ENCODE measurements at regions not wholly inside any gene's neighbourhood (a gene's known extent, or its start where the extent isn't known, plus 50 kb on each side); places are given as distances from the start of the nearest gene placed in this dataset.

DNA sequence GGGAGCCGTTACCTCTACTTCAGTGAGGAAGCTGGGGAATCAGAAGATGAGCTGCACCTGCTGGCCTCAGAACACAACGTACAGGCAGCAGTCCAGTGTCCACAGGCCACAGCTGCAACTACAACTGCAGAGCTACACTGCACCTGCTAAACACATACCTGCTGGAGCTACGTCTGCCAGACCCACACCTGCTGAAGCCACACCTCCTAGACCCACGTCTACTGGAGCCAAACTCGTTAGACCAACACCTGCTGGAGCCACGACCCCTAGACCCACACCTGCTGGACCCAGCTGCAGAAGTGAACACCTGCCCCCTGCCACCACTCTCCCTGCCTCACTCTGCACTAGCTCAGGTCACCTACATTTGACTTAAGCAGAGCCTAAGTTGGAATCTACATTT is 169.9 kb downstream of the USP12 start:
- Histone ChIP-seq H3K36me3 (ENCODE audit: insufficient read depth, low read length) (no peaks in the 10 kb centered on the region), H3K4me3 (ENCODE audit: low read depth, low read length) (no peak overlapping the region), H3K27ac (ENCODE audit: low read depth, low read length) (no peak overlapping the region), H2AFZ (ENCODE audit: low read length, unreplicated experiment) (no peak overlapping the region), H3K79me2 (ENCODE audit: control insufficient read depth, insufficient read depth, low read length, unreplicated experiment) (no peaks in the 10 kb centered on the region), H3K4me1 (ENCODE audit: control insufficient read depth, insufficient read depth, low read length, unreplicated experiment) (no peaks in the 10 kb centered on the region), H3K27me3 (ENCODE audit: insufficient read depth, low read length) (peaks cover 10% of the 10 kb centered on the region; the same call in 1 of the 2 replicates)

DNA sequence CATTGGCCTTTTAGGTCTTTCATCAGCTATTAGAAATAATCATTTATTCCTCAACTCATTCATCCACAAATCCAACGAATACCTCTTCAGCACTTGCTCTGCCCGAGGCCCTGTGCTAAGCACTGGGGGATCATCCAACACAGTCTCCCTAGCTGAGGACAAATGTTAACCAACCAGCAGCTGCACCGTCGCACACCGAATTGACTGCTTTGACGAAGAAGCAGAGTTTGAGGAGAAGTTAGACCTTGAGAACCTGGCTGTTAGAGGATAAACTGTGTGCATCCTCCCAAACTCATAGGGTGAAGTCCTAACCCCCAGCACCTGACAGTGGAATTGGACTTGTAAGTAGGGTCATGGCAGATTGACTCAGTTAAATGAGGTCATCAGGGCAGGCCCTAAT is 170.9 kb downstream of the USP12 start:
- H3K27ac ChIP-seq (ENCODE audit: low read depth, low read length), result no peak overlapping the region
- H3K4me3 ChIP-seq (ENCODE audit: low read depth, low read length), result no peak overlapping the region
- H3K4me1 ChIP-seq (ENCODE audit: control insufficient read depth, insufficient read depth, low read length, unreplicated experiment), result no peaks in the 10 kb centered on the region
- peaks cover 20% of the 10 kb centered on the region for H3K27me3 ChIP-seq (ENCODE audit: insufficient read depth, low read length)
- no peaks in the 10 kb centered on the region for H3K79me2 ChIP-seq (ENCODE audit: control insufficient read depth, insufficient read depth, low read length, unreplicated experiment)
- no peak overlapping the region for H2AFZ ChIP-seq (ENCODE audit: low read length, unreplicated experiment)
- H3K36me3 ChIP-seq (ENCODE audit: insufficient read depth, low read length), result no peaks in the 10 kb centered on the region

DNA sequence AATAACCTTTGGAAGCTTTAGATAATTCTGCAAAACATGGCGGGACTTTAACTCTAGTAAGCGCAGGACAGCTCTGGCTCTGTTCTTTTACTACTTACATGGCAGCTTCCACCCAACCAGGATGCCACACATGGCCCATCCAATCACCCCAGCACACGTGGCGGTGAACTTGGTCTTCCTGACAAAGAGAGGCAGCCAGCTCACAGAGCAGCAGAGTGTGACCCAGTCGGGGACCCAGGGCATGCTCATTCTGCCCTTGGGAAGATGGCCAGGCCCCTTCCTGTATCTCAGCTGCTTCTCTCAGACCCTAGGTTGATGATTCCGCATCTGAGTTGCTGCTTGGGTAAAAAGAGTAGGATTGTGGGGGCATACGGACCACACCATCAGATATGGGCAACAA is 172.1 kb downstream of the USP12 start:
- H2AFZ ChIP-seq (ENCODE audit: low read length, unreplicated experiment), result no peak overlapping the region
- peaks cover 29% of the 10 kb centered on the region for H3K27me3 ChIP-seq (ENCODE audit: insufficient read depth, low read length)
- H3K4me3 ChIP-seq (ENCODE audit: low read depth, low read length), result no peak overlapping the region
- H3K27ac ChIP-seq (ENCODE audit: low read depth, low read length), result no peak overlapping the region
- H3K79me2 ChIP-seq (ENCODE audit: control insufficient read depth, insufficient read depth, low read length, unreplicated experiment), result no peaks in the 10 kb centered on the region
- no peaks in the 10 kb centered on the region for H3K36me3 ChIP-seq (ENCODE audit: insufficient read depth, low read length)
- H3K4me1 ChIP-seq (ENCODE audit: control insufficient read depth, insufficient read depth, low read length, unreplicated experiment), result no peaks in the 10 kb centered on the region

DNA sequence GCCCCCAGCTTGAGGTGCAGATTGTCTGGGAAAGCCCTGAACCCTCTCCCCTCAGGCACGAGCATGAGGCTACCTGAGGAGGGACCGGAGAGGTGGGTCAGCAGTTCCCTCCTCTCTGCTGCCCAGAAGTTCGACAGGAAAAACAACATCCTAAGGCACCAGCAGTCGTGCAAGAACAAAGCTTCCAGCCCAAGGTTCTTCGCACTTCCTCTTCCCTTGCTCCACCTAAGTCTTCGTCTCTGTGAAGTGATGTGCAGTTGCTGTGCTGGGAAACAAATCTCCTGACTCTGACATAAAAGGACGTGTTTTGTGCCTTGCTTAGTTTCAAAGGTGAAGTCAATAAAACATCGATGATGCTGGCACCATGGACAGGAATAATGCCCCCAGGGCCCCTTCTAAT is 173.3 kb downstream of the USP12 start:
- H3K4me1 ChIP-seq (ENCODE audit: control insufficient read depth, insufficient read depth, low read length, unreplicated experiment), result no peaks in the 10 kb centered on the region
- no peaks in the 10 kb centered on the region for H3K36me3 ChIP-seq (ENCODE audit: insufficient read depth, low read length)
- no peaks in the 10 kb centered on the region for H3K79me2 ChIP-seq (ENCODE audit: control insufficient read depth, insufficient read depth, low read length, unreplicated experiment)
- no peak overlapping the region for H3K27ac ChIP-seq (ENCODE audit: low read depth, low read length)
- no peak overlapping the region for H3K4me3 ChIP-seq (ENCODE audit: low read depth, low read length)
- peaks cover 29% of the 10 kb centered on the region for H3K27me3 ChIP-seq (ENCODE audit: insufficient read depth, low read length)
- H2AFZ ChIP-seq (ENCODE audit: low read length, unreplicated experiment), result no peak overlapping the region

DNA sequence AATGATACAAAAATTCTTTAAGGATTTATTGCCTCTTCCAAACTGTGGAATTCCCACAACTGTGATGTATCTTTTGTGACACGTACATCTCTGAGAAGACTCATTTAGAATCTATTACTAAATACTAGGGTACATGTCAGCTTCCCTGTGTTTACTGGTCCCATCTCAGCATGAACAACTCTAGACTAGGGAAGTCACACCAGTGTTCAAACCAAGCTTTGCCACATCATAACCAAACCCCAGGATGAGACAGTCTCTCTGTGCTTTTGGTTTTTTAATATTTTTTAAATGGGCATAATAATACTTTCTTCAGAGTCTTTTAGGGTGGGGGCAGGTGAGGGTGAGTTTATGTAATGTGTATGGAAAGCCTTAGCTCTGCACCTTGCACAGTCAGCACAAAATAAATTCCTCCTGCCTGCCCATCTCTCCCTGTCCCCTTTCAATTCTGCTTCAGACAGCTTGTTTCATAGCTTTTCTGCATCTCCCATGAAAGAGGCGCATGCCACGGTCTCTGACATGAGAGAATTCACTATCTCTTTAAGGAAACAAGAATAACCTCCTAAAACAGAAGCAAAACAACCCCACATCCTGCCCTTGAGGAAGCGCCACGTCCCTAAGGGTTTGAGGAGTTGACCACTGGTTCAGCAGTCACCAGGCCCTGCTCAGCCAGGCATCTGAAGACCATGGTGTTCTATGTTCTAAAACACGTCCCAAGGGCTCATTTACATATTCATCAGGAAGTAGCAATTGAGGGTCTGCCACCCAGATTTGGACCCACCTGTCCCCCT is 174.5 kb downstream of the USP12 start:
- Histone ChIP-seq H3K4me1 (ENCODE audit: control insufficient read depth, insufficient read depth, low read length, unreplicated experiment) (no peaks in the 10 kb centered on the region), H3K27ac (ENCODE audit: low read depth, low read length) (no peak overlapping the region), H2AFZ (ENCODE audit: low read length, unreplicated experiment) (no peak overlapping the region), H3K79me2 (ENCODE audit: control insufficient read depth, insufficient read depth, low read length, unreplicated experiment) (no peaks in the 10 kb centered on the region), H3K27me3 (ENCODE audit: insufficient read depth, low read length) (peaks cover 29% of the 10 kb centered on the region), H3K36me3 (ENCODE audit: insufficient read depth, low read length) (no peaks in the 10 kb centered on the region), H3K4me3 (ENCODE audit: low read depth, low read length) (no peak overlapping the region)

DNA sequence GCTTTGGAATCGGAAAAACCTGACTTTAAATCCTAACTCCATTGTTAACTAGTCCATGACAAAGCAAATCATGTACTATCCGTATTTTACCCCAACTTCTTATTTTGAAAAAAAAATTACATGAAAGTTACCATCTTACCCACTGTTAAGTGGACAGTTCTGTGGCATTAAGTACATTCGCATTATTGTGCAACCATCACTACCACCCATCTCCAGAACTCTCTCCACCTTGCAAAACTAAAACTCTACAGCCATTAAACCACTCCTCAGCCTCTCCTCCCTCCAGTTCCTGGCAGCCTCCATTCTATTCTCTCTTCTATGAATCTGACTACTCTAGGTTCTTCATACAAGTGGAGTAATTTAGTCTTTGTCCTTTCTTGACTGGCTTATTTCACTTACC is 176.5 kb downstream of the USP12 start:
- H3K4me1 ChIP-seq (ENCODE audit: control insufficient read depth, insufficient read depth, low read length, unreplicated experiment), result no peaks in the 10 kb centered on the region
- no peak overlapping the region for H3K4me3 ChIP-seq (ENCODE audit: low read depth, low read length)
- H2AFZ ChIP-seq (ENCODE audit: low read length, unreplicated experiment), result no peak overlapping the region
- no peaks in the 10 kb centered on the region for H3K36me3 ChIP-seq (ENCODE audit: insufficient read depth, low read length)
- peaks cover 19% of the 10 kb centered on the region for H3K27me3 ChIP-seq (ENCODE audit: insufficient read depth, low read length)
- H3K79me2 ChIP-seq (ENCODE audit: control insufficient read depth, insufficient read depth, low read length, unreplicated experiment), result no peaks in the 10 kb centered on the region
- H3K27ac ChIP-seq (ENCODE audit: low read depth, low read length), result no peak overlapping the region

DNA sequence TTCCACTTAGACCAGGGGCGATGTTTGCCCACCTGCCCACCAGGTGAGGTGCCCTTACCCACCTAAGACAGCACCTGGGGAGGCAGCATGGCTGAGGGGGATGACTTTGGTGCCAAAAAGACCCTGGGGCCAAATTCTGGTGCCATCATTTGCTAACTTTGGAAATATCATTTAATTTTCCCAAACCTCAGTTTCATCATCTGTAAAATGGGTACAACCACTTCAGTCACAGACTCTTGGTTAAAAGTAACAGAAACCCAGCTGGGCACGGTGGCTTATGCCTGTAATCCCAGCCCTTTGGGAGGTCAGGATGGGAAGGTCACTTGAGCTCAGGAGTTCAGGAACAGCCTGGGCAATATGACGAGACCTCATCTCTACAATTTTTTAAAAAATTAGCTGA is 177.8 kb downstream of the USP12 start:
- no peak overlapping the region for H2AFZ ChIP-seq (ENCODE audit: low read length, unreplicated experiment)
- H3K36me3 ChIP-seq (ENCODE audit: insufficient read depth, low read length), result no peaks in the 10 kb centered on the region
- no peak overlapping the region for H3K4me3 ChIP-seq (ENCODE audit: low read depth, low read length)
- no peak overlapping the region for H3K27ac ChIP-seq (ENCODE audit: low read depth, low read length)
- H3K4me1 ChIP-seq (ENCODE audit: control insufficient read depth, insufficient read depth, low read length, unreplicated experiment), result no peaks in the 10 kb centered on the region
- H3K27me3 ChIP-seq (ENCODE audit: insufficient read depth, low read length), result peaks cover 19% of the 10 kb centered on the region
- H3K79me2 ChIP-seq (ENCODE audit: control insufficient read depth, insufficient read depth, low read length, unreplicated experiment), result no peaks in the 10 kb centered on the region

DNA sequence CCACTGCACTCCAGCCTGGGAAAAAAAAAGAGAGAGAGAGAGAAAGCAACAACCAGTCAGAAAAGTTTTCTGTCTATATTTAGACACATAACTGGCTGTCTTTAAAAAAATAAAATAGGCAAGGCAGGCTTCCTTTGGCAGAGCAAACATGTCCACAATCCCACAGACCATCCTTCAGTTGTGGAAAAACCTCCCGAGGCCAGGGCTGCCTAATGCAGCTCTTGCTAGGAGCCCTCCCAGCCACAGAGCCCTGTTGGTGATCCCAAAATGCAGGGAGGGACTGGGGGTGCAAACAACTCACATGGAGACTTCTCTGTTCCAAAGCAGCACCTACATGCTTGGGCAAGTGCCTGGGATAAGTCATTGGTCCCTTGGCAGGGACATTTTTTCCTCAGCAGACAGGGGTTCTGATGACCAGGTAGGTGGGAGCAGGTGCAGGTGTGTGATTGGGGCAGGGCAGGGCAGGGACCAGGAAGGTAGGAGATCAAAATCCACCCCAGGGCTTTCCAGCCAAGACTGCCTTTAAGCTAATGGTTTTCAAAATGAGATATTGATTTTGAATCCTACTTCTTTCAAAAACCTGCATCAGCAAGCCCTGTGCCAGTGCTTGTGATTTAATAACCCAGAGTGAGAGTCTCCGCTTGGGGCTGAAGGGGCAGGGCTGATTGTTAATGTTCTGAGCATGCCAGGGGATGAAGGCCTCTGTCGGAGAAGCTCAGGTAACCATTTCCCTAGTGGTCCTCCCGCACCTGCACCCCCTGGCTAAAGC is 178.5 kb downstream of the USP12 start:
- no peak overlapping the region for H3K4me3 ChIP-seq (ENCODE audit: low read depth, low read length)
- no peak overlapping the region for H2AFZ ChIP-seq (ENCODE audit: low read length, unreplicated experiment)
- H3K27ac ChIP-seq (ENCODE audit: low read depth, low read length), result no peak overlapping the region
- no peaks in the 10 kb centered on the region for H3K4me1 ChIP-seq (ENCODE audit: control insufficient read depth, insufficient read depth, low read length, unreplicated experiment)
- H3K79me2 ChIP-seq (ENCODE audit: control insufficient read depth, insufficient read depth, low read length, unreplicated experiment), result no peaks in the 10 kb centered on the region
- H3K27me3 ChIP-seq (ENCODE audit: insufficient read depth, low read length), result peaks cover 19% of the 10 kb centered on the region
- no peaks in the 10 kb centered on the region for H3K36me3 ChIP-seq (ENCODE audit: insufficient read depth, low read length)

DNA sequence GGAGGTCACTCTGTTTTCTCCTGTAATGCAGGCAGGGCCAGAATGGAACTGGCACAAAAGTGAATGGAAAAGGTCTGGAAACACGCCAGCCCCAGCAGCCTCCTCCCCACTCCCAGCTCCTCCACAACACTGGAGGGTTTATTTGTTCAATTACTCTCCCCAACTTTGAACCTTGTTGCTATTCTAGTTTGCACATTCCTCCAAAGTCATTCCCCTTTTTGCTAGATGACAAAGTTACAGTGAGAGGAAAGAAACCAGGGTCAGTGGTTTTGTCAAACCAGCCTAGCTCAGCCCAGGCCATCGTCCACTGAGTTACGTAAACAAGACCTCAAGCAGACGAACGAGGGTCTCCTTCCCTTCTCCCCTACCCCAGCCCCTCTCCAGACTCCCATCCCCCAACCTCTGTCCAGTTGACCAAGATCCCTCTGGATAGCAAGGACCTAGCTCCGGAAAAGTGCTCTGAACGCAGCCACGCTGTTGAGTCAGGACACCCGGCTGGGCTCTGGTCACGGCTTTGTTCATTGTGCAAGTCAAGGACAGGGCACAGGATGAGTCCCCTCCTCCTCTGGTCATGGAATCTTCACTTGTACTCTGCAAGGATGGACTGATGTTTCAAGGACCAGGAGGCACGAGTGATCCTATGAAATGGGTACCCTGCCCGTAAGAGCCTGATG is 180.0 kb downstream of the USP12 start:
- Histone ChIP-seq H3K27ac (ENCODE audit: low read depth, low read length) (no peak overlapping the region), H3K27me3 (ENCODE audit: insufficient read depth, low read length) (peaks cover 19% of the 10 kb centered on the region), H3K4me3 (ENCODE audit: low read depth, low read length) (no peak overlapping the region), H3K36me3 (ENCODE audit: insufficient read depth, low read length) (no peaks in the 10 kb centered on the region), H2AFZ (ENCODE audit: low read length, unreplicated experiment) (no peak overlapping the region), H3K4me1 (ENCODE audit: control insufficient read depth, insufficient read depth, low read length, unreplicated experiment) (no peaks in the 10 kb centered on the region), H3K79me2 (ENCODE audit: control insufficient read depth, insufficient read depth, low read length, unreplicated experiment) (no peaks in the 10 kb centered on the region)

DNA sequence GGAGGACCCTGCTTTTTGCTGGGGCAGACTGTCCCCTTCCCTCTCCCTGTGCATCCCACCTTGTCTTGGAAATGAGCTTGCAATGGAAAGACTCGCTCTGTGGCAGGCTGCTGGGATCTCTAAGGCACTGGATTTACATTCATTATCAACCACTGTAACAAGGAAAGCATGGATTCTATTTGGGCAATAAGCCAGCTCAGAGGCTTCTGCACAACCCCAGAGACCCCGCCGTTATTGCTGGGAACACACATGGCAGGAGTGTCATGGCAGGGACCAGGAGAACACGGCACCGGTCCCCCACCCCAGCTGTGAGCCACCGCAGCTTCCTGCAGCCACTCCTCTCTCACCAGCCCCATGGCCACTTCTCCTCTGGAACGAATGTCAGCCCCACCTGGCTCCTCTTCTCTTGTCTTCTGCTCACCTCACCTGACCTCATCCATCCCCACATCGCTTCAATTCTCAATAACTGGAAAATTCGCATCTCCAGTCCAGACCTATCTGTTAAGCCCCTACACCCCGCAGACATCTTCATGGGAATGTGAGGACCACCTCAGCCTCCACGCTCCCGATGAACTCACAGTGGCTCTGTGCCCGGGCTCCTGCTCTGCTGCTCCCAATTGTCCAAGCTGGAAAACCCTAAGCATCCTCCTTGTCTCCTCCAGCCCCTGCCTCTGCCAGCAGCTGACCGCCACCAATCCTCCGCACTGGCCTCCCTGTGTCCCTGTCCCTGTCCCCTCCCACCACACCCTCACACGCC is 181.5 kb downstream of the USP12 start:
- H3K79me2 ChIP-seq (ENCODE audit: control insufficient read depth, insufficient read depth, low read length, unreplicated experiment), result no peaks in the 10 kb centered on the region
- peaks cover under 1% of the 10 kb centered on the region for H3K4me1 ChIP-seq (ENCODE audit: control insufficient read depth, insufficient read depth, low read length, unreplicated experiment)
- H3K4me3 ChIP-seq (ENCODE audit: low read depth, low read length), result no peak overlapping the region
- no peak overlapping the region for H3K27ac ChIP-seq (ENCODE audit: low read depth, low read length)
- peaks cover 4% of the 10 kb centered on the region; the same call in 1 of the 2 replicates for H3K27me3 ChIP-seq (ENCODE audit: insufficient read depth, low read length)
- H3K36me3 ChIP-seq (ENCODE audit: insufficient read depth, low read length), result no peaks in the 10 kb centered on the region
- no peak overlapping the region for H2AFZ ChIP-seq (ENCODE audit: low read length, unreplicated experiment)

All from ACC112 (cell line).